ENCODE measurements at regions not wholly inside any gene's neighbourhood (a gene's known extent, or its start where the extent isn't known, plus 50 kb on each side); places are given as distances from the start of the nearest gene placed in this dataset.
A peak's percentile ranks its signal among the peaks of the same experiment; 100 is the strongest.

GRCh38 chr5:173714551-173715428 lies 98.3 kb upstream of the BOD1 start (continued):
- no peak for TF ChIP-seq ZSCAN32 (CRISPR knock-in tag; IDR thresholded peaks at IDR 0.05)
- TF ChIP-seq ZNF277 (CRISPR knock-in tag; IDR thresholded peaks at IDR 0.05; ENCODE audit: borderline replicate concordance) = no peak
- TF ChIP-seq, protein P1, sequence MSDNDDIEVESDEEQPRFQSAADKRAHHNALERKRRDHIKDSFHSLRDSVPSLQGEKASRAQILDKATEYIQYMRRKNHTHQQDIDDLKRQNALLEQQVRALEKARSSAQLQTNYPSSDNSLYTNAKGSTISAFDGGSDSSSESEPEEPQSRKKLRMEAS (CRISPR knock-in tag; IDR thresholded peaks at IDR 0.05) = no peak
- no peak for TF ChIP-seq PTTG1 (tag; IDR thresholded peaks at IDR 0.05; ENCODE audit: low read depth)
- TF ChIP-seq, protein P2, sequence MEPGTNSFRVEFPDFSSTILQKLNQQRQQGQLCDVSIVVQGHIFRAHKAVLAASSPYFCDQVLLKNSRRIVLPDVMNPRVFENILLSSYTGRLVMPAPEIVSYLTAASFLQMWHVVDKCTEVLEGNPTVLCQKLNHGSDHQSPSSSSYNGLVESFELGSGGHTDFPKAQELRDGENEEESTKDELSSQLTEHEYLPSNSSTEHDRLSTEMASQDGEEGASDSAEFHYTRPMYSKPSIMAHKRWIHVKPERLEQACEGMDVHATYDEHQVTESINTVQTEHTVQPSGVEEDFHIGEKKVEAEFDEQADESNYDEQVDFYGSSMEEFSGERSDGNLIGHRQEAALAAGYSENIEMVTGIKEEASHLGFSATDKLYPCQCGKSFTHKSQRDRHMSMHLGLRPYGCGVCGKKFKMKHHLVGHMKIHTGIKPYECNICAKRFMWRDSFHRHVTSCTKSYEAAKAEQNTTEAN (CRISPR knock-in tag; IDR thresholded peaks at IDR 0.05) = no peak
- TF ChIP-seq KLF6 (CRISPR knock-in tag; IDR thresholded peaks at IDR 0.05; ENCODE audit: borderline replicate concordance) = no peak
- 0 out of 2 replicates have a peak, but pooled peaks have one; percentile 18 for TF ChIP-seq CBFA2T2 (conservative IDR thresholded peaks at IDR 0.05)
- no peak for TF ChIP-seq ZNF445 (CRISPR knock-in tag; IDR thresholded peaks at IDR 0.05; ENCODE audit: low read depth)
- no peak for TF ChIP-seq HMBOX1 (IDR thresholded peaks at IDR 0.05)
- TF ChIP-seq PHF8 (IDR thresholded peaks at IDR 0.05; ENCODE audit: borderline replicate concordance, low read length) = no peak
- TF ChIP-seq, protein P3, sequence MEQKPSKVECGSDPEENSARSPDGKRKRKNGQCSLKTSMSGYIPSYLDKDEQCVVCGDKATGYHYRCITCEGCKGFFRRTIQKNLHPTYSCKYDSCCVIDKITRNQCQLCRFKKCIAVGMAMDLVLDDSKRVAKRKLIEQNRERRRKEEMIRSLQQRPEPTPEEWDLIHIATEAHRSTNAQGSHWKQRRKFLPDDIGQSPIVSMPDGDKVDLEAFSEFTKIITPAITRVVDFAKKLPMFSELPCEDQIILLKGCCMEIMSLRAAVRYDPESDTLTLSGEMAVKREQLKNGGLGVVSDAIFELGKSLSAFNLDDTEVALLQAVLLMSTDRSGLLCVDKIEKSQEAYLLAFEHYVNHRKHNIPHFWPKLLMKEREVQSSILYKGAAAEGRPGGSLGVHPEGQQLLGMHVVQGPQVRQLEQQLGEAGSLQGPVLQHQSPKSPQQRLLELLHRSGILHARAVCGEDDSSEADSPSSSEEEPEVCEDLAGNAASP (IDR thresholded peaks at IDR 0.05) = no peak
- TF ChIP-seq ID3 (CRISPR knock-in tag; IDR thresholded peaks at IDR 0.05) = no peak
- no peak for TF ChIP-seq ID3 (tag; IDR thresholded peaks at IDR 0.05)
- TF ChIP-seq, protein P4, sequence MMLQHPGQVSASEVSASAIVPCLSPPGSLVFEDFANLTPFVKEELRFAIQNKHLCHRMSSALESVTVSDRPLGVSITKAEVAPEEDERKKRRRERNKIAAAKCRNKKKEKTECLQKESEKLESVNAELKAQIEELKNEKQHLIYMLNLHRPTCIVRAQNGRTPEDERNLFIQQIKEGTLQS (IDR thresholded peaks at IDR 0.05) = peak; percentile 92
- TF ChIP-seq, protein P4 (CRISPR knock-in tag; conservative IDR thresholded peaks at IDR 0.05) = no peak
- peak; percentile 21 for TF ChIP-seq FOS (IDR thresholded peaks at IDR 0.05; ENCODE audit: extremely low read depth, insufficient read length)
- no peak for TF ChIP-seq LARP7 (IDR thresholded peaks at IDR 0.05)
- peak; percentile 27 to 52; a peak in 1 of 4 replicates for TF ChIP-seq TRIM24 (IDR thresholded peaks at IDR 0.05)
- TF ChIP-seq SREBF2 (CRISPR knock-in tag; IDR thresholded peaks at IDR 0.05) = no peak
- TF ChIP-seq HDAC2 (IDR thresholded peaks at IDR 0.05) = 0 out of 2 replicates have a peak, but pooled peaks have one; percentile 30
- TF ChIP-seq RNF2 (IDR thresholded peaks at IDR 0.05) = no peak

Measured in K562 (cell line).